ENCODE measurements at regions not wholly inside any gene's neighbourhood (a gene's known extent, or its start where the extent isn't known, plus 50 kb on each side); places are given as distances from the start of the nearest gene placed in this dataset.

GRCh38 chr4:153034681-153035080 lies 98.6 kb downstream of the FHDC1 start:
- Histone ChIP-seq H3K9ac (ENCODE audit: low read length) (no peak overlapping the region), H3K79me2 (ENCODE audit: insufficient read depth, low read length) (no peaks in the 10 kb centered on the region), H4K20me1 (ENCODE audit: insufficient read depth, low read length) (no peaks in the 10 kb centered on the region), H3K9me3 (ENCODE audit: insufficient read depth, low read depth, low read length) (no peaks in the 10 kb centered on the region), H2AFZ (ENCODE audit: low read depth, low read length) (no peak overlapping the region), H3K27me3 (ENCODE audit: insufficient read depth, low read length) (no peaks in the 10 kb centered on the region), H3K4me2 (ENCODE audit: low read length) (no peak overlapping the region), H3K4me3 (ENCODE audit: insufficient read depth, low read depth, low read length) (no peak overlapping the region), H3K27ac (ENCODE audit: low read depth, low read length) (no peak overlapping the region), H3K36me3 (ENCODE audit: insufficient read depth, low read length) (no peaks in the 10 kb centered on the region), H3K4me1 (ENCODE audit: insufficient read depth, low read length) (no peaks in the 10 kb centered on the region)
- no peak for DNase-seq (ENCODE audit: low read depth)
- Mint-ChIP-seq H3K4me1 (ENCODE audit: low read depth, unreplicated experiment) (peaks cover 2% of the 10 kb centered on the region), H3K9me3 (ENCODE audit: unreplicated experiment) (peaks cover 8% of the 10 kb centered on the region), H3K4me3 (ENCODE audit: unreplicated experiment) (no peak overlapping the region), H3K36me3 (ENCODE audit: low read depth, unreplicated experiment) (peaks cover 2% of the 10 kb centered on the region), H3K27me3 (ENCODE audit: low read depth, unreplicated experiment) (no peaks in the 10 kb centered on the region), H3K27ac (ENCODE audit: unreplicated experiment) (no peak overlapping the region)
- FAIRE-seq, result no peak
- TF ChIP-seq EZH2 (IDR thresholded peaks at IDR 0.05; ENCODE audit: insufficient read depth, low read length) (no peak), CTCF (IDR thresholded peaks at IDR 0.05; ENCODE audit: insufficient read depth, low read depth, low read length) (no peak)

DNA sequence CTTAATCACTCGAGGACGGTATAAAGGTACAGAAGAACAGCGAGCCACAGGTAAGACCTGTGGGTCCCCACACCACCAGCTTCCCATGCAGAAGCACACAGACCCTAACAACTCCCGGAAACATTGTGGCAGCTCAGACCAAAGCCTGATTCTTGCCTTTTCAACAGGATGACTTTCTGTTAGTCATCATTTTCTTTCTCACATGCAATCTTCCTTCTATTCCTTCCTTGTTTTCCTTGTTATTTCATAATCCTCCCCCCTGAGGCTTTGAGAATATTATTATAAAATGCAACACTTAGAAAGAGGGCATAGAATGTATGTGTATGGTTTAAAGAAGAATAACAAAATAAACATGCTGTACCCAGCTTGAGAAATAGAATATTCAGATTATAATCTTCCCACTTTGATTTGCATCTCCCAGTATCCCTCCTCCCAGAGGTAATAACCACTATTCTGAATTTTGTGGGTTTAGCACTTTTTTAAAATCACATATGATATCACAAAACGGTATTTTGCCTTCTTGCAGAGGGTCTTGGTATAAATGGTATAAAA lies 100.9 kb downstream of the FHDC1 start:
- H3K4me1 Mint-ChIP-seq (ENCODE audit: low read depth, unreplicated experiment), result peaks cover 6% of the 10 kb centered on the region
- H3K36me3 Mint-ChIP-seq (ENCODE audit: low read depth, unreplicated experiment), result no peaks in the 10 kb centered on the region
- H3K27ac ChIP-seq (ENCODE audit: low read depth, low read length), result no peak overlapping the region
- no peaks in the 10 kb centered on the region for H3K36me3 ChIP-seq (ENCODE audit: insufficient read depth, low read length)
- no peak overlapping the region for H3K27ac Mint-ChIP-seq (ENCODE audit: unreplicated experiment)
- no peak for TF ChIP-seq CTCF (IDR thresholded peaks at IDR 0.05; ENCODE audit: insufficient read depth, low read depth, low read length)
- no peak for TF ChIP-seq EZH2 (IDR thresholded peaks at IDR 0.05; ENCODE audit: insufficient read depth, low read length)
- no peaks in the 10 kb centered on the region for H3K27me3 ChIP-seq (ENCODE audit: insufficient read depth, low read length)
- no peaks in the 10 kb centered on the region for H4K20me1 ChIP-seq (ENCODE audit: insufficient read depth, low read length)
- no peak overlapping the region for H3K4me3 ChIP-seq (ENCODE audit: insufficient read depth, low read depth, low read length)
- H3K79me2 ChIP-seq (ENCODE audit: insufficient read depth, low read length), result no peaks in the 10 kb centered on the region
- H3K27me3 Mint-ChIP-seq (ENCODE audit: low read depth, unreplicated experiment), result no peaks in the 10 kb centered on the region
- H3K9ac ChIP-seq (ENCODE audit: low read length), result no peak overlapping the region
- FAIRE-seq (no peak), DNase-seq (ENCODE audit: low read depth) (no peak)
- no peak overlapping the region for H2AFZ ChIP-seq (ENCODE audit: low read depth, low read length)
- H3K4me2 ChIP-seq (ENCODE audit: low read length), result no peak overlapping the region
- no peaks in the 10 kb centered on the region for H3K4me1 ChIP-seq (ENCODE audit: insufficient read depth, low read length)
- H3K9me3 ChIP-seq (ENCODE audit: insufficient read depth, low read depth, low read length), result peaks cover 2% of the 10 kb centered on the region
- H3K4me3 Mint-ChIP-seq (ENCODE audit: unreplicated experiment), result no peak overlapping the region
- peaks cover 6% of the 10 kb centered on the region for H3K9me3 Mint-ChIP-seq (ENCODE audit: unreplicated experiment)

DNA sequence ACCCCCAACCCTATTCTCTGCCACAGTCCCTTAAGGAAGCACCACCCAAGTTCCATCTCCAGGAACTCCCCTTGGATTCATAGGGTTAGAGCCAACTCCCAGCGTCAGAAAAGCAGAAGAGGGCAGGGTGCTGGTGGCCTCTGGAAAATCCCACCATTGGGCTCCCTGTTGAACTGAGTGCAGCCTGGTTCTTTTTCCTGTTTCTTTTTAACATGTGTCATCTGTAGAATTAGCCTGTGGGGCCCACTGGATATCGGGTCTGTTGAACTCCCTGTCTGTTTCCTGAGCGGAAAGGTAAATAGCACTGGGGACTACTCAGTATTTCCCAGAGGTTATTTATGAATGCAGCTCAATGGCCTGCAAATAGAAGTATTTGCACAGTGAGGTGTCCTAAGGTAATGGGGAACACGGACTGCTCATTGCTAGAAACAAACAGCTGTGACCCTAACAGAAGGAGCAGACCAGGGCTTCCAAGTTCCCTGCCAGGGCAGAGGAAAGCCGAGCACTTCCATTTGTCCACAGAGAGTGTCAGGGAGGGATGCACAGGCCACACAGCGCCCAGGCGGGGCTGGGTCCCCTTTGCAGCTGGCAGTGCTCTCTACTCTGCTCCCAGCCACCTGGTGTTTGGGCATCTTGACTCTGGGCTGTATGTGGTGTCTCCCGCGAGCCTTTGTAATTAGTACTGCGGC lies 102.6 kb downstream of the FHDC1 start:
- no peaks in the 10 kb centered on the region for H3K79me2 ChIP-seq (ENCODE audit: insufficient read depth, low read length)
- H3K27ac ChIP-seq (ENCODE audit: low read depth, low read length), result no peak overlapping the region
- Mint-ChIP-seq H3K27me3 (ENCODE audit: low read depth, unreplicated experiment) (no peaks in the 10 kb centered on the region), H3K9me3 (ENCODE audit: unreplicated experiment) (peaks cover 6% of the 10 kb centered on the region), H3K36me3 (ENCODE audit: low read depth, unreplicated experiment) (no peaks in the 10 kb centered on the region), H3K4me1 (ENCODE audit: low read depth, unreplicated experiment) (peaks cover 6% of the 10 kb centered on the region), H3K27ac (ENCODE audit: unreplicated experiment) (no peak overlapping the region), H3K4me3 (ENCODE audit: unreplicated experiment) (no peak overlapping the region)
- H3K9me3 ChIP-seq (ENCODE audit: insufficient read depth, low read depth, low read length), result peaks cover 2% of the 10 kb centered on the region
- FAIRE-seq (no peak), DNase-seq (ENCODE audit: low read depth) (no peak)
- no peaks in the 10 kb centered on the region for H3K36me3 ChIP-seq (ENCODE audit: insufficient read depth, low read length)
- no peak overlapping the region for H3K9ac ChIP-seq (ENCODE audit: low read length)
- TF ChIP-seq CTCF (IDR thresholded peaks at IDR 0.05; ENCODE audit: insufficient read depth, low read depth, low read length), result no peak
- H3K4me2 ChIP-seq (ENCODE audit: low read length), result no peak overlapping the region
- H4K20me1 ChIP-seq (ENCODE audit: insufficient read depth, low read length), result no peaks in the 10 kb centered on the region
- H3K27me3 ChIP-seq (ENCODE audit: insufficient read depth, low read length), result no peaks in the 10 kb centered on the region
- no peaks in the 10 kb centered on the region for H3K4me1 ChIP-seq (ENCODE audit: insufficient read depth, low read length)
- no peak overlapping the region for H2AFZ ChIP-seq (ENCODE audit: low read depth, low read length)
- no peak overlapping the region for H3K4me3 ChIP-seq (ENCODE audit: insufficient read depth, low read depth, low read length)

All from astrocyte (in vitro differentiated cells and primary cell).